Ascending aorta (tissue), 2 donors: ENCODE measurements at regions not wholly inside any gene's neighbourhood (a gene's known extent, or its start where the extent isn't known, plus 50 kb on each side); places are given as distances from the start of the nearest gene placed in this dataset.

Source experiments
- DNase-seq, 2 donors: peaks; one replicate each; pipeline ENCODE4 v3.0.0-alpha.2; 2019; ENCODE audit warnings: low spot score in 2 of 2
- H3K27ac ChIP-seq, 2 donors: fragments of 200-600 bp; sonication (generic); one replicate each; pipeline ENCODE4 v1.5.1; 2016 to 2017; ENCODE audit warnings: mild to moderate bottlenecking in 1 of 2
- H3K27me3 ChIP-seq: fragments of 200-600 bp; sonication (generic); one replicate; pipeline ENCODE4 v1.5.1; 2017
- H3K36me3 ChIP-seq, 2 donors: fragments of 200-600 bp; sonication (generic); one replicate each; pipeline ENCODE4 v1.5.1; 2016
- H3K4me1 ChIP-seq, 2 donors: fragments of 200-600 bp; sonication (generic); one replicate each; pipeline ENCODE4 v1.5.1; 2016 to 2017; ENCODE audit warnings: mild to moderate bottlenecking in 1 of 2
- H3K4me3 ChIP-seq, 2 donors: fragments of 200-600 bp; sonication (generic); one replicate each; pipeline ENCODE4 v1.5.1; 2016 to 2017; ENCODE audit warnings: mild to moderate bottlenecking in 1 of 2
- H3K9me3 ChIP-seq, 2 donors: fragments of 200-600 bp; sonication (generic); one replicate each; pipeline ENCODE4 v1.5.1; 2016
- CTCF ChIP-seq, 3 experiments: fragments of 200-600 bp in 2 of 3; fragments of 450-650 bp in 1 of 3; sonication (generic) in 2 of 3; IDR thresholded peaks; one replicate each; pipeline ENCODE4 v1.5.1; 2016 to 2019; ENCODE audit warnings: antibody characterized with exemption in 3 of 3, mild to moderate bottlenecking in 1 of 3, moderate library complexity in 1 of 3
- intact Hi-C: fragments of 100-400 bp; cut with DNase I; formaldehyde crosslinking; loops from one replicate; pipeline ENCODE4 v1.15.1; 2023

GRCh38 chr18:40907842-40908241, 1047.2 kb upstream of the PIK3C3 start:
- H3K27ac ChIP-seq = no peak overlapping the region
- TF ChIP-seq CTCF (IDR thresholded peaks at IDR 0.05) = no peak
- intact Hi-C loops = no loop called here
- no peak overlapping the region for H3K4me3 ChIP-seq
- no peaks in the 10 kb centered on the region for H3K9me3 ChIP-seq
- no peaks in the 10 kb centered on the region for H3K36me3 ChIP-seq
- no peaks in the 10 kb centered on the region for H3K4me1 ChIP-seq
- DNase-seq = no peak
- H3K27me3 ChIP-seq = no peaks in the 10 kb centered on the region

GRCh38 chr18:40904295-40904694, 1050.7 kb upstream of the PIK3C3 start:
- no peaks in the 10 kb centered on the region for H3K9me3 ChIP-seq
- H3K4me1 ChIP-seq = no peaks in the 10 kb centered on the region
- H3K27me3 ChIP-seq = no peaks in the 10 kb centered on the region
- TF ChIP-seq CTCF (IDR thresholded peaks at IDR 0.05) = no peak
- DNase-seq = no peak
- H3K36me3 ChIP-seq = no peaks in the 10 kb centered on the region
- H3K4me3 ChIP-seq = no peak overlapping the region
- intact Hi-C loops = no loop called here
- no peak overlapping the region for H3K27ac ChIP-seq

GRCh38 chr18:40902436-40902835, 1052.6 kb upstream of the PIK3C3 start:
- DNase-seq = no peak
- intact Hi-C loops = no loop called here
- Histone ChIP-seq H3K27ac (no peak overlapping the region), H3K4me1 (no peaks in the 10 kb centered on the region), H3K9me3 (no peaks in the 10 kb centered on the region), H3K36me3 (no peaks in the 10 kb centered on the region), H3K4me3 (no peak overlapping the region), H3K27me3 (no peaks in the 10 kb centered on the region)
- TF ChIP-seq CTCF (IDR thresholded peaks at IDR 0.05) = no peak

GRCh38 chr18:40897884-40898283, 1057.2 kb upstream of the PIK3C3 start:
- intact Hi-C loops = no loop called here
- no peaks in the 10 kb centered on the region for H3K27me3 ChIP-seq
- H3K4me1 ChIP-seq = no peaks in the 10 kb centered on the region
- H3K27ac ChIP-seq = no peak overlapping the region
- no peaks in the 10 kb centered on the region for H3K9me3 ChIP-seq
- no peak overlapping the region for H3K4me3 ChIP-seq
- TF ChIP-seq CTCF (IDR thresholded peaks at IDR 0.05) = no peak
- no peaks in the 10 kb centered on the region for H3K36me3 ChIP-seq
- no peak for DNase-seq

- intact Hi-C loops = no loop called here
- no peak for TF ChIP-seq CTCF (IDR thresholded peaks at IDR 0.05)
- H3K4me1 ChIP-seq = no peaks in the 10 kb centered on the region
- no peaks in the 10 kb centered on the region for H3K36me3 ChIP-seq
- no peak overlapping the region for H3K27ac ChIP-seq
- H3K4me3 ChIP-seq = no peak overlapping the region
- no peak for DNase-seq
- H3K9me3 ChIP-seq = no peaks in the 10 kb centered on the region
- H3K27me3 ChIP-seq = no peaks in the 10 kb centered on the region
These were observed 1071.8 kb upstream of the PIK3C3 start for GRCh38 chr18:40883271-40883670.

- no peaks in the 10 kb centered on the region for H3K27me3 ChIP-seq
- H3K36me3 ChIP-seq = no peaks in the 10 kb centered on the region
- no peak overlapping the region for H3K4me3 ChIP-seq
- intact Hi-C loops = no loop called here
- no peaks in the 10 kb centered on the region for H3K4me1 ChIP-seq
- no peak for TF ChIP-seq CTCF (IDR thresholded peaks at IDR 0.05)
- no peak for DNase-seq
- H3K9me3 ChIP-seq = no peaks in the 10 kb centered on the region
- no peak overlapping the region for H3K27ac ChIP-seq
These were observed 1072.6 kb upstream of the PIK3C3 start for GRCh38 chr18:40882468-40882867.
